ENCODE measurements at regions not wholly inside any gene's neighbourhood (a gene's known extent, or its start where the extent isn't known, plus 50 kb on each side); places are given as distances from the start of the nearest gene placed in this dataset.

DNA sequence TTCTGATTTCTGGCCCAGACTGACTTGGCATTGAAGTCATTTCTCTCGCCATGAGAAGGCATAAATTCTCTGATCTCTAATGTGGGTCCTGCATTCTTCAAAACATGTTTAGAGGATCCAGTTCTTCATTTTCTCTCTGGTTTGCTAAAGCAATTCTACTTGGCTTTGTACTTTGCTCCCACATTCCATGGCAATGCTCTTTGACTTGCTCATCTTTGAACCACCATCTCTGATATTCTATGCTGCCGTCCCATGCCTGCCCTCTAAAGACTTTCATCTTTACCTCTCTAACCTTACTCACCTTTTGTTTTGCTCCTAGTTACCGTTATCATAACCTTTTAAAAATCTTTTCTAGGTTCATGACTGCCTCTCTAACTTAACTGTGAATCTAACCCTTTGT, 366.9 kb downstream of the KIF4B start:
- intact Hi-C loops (cut with DNase I): no loop called here
- no peak for DNase-seq

DNA sequence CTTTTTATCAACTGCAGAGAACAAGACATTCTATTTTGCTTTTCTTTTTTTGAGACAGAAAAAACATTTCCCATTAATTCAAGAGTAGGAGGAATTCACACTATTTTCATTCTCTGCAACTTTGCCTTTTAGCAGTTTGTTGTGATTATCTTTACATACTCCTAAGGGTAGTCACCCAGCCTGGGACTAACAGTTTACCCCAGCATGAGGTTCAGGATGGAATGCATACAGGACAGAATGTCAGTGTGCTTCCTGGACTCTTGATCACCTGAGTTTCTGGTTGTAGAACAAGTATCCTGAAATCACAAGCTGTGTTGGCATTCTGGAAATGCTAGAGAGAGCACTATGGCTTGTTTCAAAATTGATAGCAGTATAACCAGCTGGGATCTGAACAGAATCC, 368.1 kb downstream of the KIF4B start:
- intact Hi-C loops (cut with DNase I): no loop called here
- DNase-seq: no peak

DNA sequence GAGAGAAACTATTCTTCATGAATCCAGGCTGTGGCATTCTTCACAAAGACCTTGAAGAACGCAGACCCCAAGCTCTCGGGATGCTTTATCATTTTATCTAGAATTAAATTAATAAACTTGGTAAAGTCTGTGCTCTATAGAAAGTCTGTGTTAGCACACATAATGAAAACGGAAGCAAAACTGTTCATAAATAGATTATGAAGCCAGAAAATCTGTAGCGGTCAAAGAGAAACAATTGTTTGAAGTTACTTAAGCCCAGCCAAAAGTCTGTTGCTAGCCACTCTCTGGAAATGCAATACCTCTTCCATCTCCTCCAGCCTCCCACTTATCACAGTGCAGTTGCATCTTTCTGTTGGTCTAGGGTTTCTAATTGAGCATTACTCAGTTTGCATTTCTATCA, 375.9 kb downstream of the KIF4B start:
- DNase-seq: no peak
- intact Hi-C loops (cut with DNase I): no loop called here

GRCh38 chr5:155394727-155395126, 381.2 kb downstream of the KIF4B start:
- intact Hi-C loops (cut with DNase I): no loop called here
- DNase-seq: no peak

GRCh38 chr5:155402927-155403640, 389.5 kb downstream of the KIF4B start:
- no peak for DNase-seq
- intact Hi-C loops (cut with DNase I): no loop called here

- intact Hi-C loops (cut with DNase I): no loop called here
Observed at GRCh38 chr5:155406815-155407214, 393.3 kb downstream of the KIF4B start.

GRCh38 chr5:155408465-155408864, 394.9 kb downstream of the KIF4B start:
- no peak for DNase-seq
- intact Hi-C loops (cut with DNase I): no loop called here

More at GRCh38 chr5:155406815-155407214, 393.3 kb downstream of the KIF4B start:
- no peak for DNase-seq

DNA sequence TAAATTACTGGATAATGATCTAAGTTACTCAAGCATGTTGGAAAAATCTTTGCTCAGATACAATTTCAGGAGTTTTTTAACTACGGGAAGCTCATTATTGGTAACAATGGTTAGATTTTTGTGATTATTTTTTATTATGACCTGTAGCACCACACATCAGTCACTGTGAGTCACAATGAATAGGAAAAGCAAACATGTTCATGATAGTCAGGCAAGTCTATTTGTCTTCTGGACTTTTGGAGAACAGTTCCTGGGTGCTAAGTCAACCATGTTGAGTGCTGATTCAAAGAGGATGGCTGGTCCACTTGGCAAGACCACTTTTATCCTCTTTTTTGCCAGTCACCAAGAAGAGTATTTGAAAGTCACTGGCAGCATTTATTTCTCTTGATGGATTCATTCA, 403.2 kb downstream of the KIF4B start:
- intact Hi-C loops (cut with DNase I): no loop called here
- DNase-seq: no peak

GRCh38 chr5:155418960-155419579, 405.5 kb downstream of the KIF4B start:
- intact Hi-C loops (cut with DNase I): no loop called here
- no peak for DNase-seq

DNA sequence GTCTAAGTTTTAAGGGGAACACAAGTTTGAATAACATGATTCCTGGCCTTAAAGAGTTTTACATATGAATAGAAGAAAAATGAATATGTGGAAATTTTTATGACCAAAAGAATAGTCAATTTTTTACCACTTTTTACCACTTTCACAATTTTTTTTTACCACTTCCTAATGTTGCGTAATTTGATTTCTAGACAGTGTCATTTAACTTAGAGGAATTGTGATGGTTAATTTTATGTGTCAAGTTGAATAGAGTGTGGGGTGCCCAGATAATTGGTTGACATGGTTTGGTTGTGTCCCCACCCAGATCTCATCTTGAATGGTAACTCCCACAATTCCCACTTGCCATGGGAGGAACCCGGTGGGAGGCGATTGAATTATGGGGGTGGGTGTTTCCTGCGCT, 416.6 kb downstream of the KIF4B start:
- DNase-seq: no peak
- intact Hi-C loops (cut with DNase I): no loop called here

- intact Hi-C loops (cut with DNase I): no loop called here
- no peak for DNase-seq
Observed at GRCh38 chr5:155434267-155434666, 420.7 kb downstream of the KIF4B start.

GRCh38 chr5:155434681-155435080, 421.1 kb downstream of the KIF4B start:
- intact Hi-C loops (cut with DNase I): no loop called here
- no peak for DNase-seq

- DNase-seq: no peak
- intact Hi-C loops (cut with DNase I): no loop called here
Observed at GRCh38 chr5:155441849-155442248, 428.3 kb downstream of the KIF4B start.

DNA sequence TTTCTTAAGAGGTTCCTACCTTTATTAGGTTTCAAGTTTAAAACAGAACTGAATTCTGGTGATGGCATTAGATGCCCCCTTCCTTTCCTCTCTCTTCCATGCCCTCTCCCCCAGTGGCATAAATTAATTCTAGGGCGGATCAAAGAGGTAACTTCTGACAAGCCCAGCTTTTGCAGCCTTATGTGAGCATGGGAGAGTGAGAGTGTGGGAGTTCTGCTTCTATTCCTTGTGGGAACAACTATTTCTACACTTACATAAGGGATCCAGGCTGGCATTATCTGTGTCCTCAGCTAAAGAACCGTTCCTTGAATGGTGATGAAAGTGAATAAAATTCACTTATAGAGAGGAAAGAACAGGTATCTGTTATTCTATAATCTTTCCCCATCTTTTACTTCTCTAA, 437.6 kb downstream of the KIF4B start:
- intact Hi-C loops (cut with DNase I): no loop called here
- DNase-seq: no peak

GRCh38 chr5:155455791-155456514, 442.4 kb downstream of the KIF4B start:
- peak in 1 of 10 donors; percentile 42 for DNase-seq
- intact Hi-C loops (cut with DNase I): no loop called here

DNA sequence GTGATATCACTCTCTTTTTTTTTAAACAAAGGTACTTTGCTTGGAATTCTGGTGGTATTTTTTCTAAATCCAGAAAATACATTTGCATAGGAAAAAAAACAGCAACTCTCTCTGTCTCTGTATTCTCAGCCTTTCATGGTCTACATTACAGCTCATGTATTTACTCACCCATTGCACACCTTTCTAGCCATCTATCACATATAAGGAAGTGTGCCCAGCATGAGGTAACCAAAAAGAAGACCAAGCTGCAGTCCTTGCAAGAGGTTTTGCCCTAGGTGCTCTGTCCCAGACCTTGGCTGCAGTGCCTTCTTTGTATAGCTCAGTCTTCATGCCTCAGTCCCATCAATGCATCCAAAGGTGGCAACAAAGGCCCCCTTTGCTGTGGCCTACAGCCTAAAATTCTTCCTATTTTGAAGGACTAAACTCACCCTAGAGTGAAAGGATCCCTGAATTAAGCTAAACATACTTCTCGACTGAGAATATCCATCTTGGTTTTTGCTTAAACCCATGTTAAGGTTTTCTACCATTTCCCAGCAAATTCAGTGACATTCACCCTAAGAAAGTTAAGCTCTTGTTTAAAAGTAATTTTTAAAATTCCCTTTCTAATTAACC, 446.4 kb downstream of the KIF4B start:
- no peak for DNase-seq
- intact Hi-C loops (cut with DNase I): no loop called here

GRCh38 chr5:155460501-155460931, 447.0 kb downstream of the KIF4B start:
- DNase-seq: no peak
- intact Hi-C loops (cut with DNase I): no loop called here

DNA sequence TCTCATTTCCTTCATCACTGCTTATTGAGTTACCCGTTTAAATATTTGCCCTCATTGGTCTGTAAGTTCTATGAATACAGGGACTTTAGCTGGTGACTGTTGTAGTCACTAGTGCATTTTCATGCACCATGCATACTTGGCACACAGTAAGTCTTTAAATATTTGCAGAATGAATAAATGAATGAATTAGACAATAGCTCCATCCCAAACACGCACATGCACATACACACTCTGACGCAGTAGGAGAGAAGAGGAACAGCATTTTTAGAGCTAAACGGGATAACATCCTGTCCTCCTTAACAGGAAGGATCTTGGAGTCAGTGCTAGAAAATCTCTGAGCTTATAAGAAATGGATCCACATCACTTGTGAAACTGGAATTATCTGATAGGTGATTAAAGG, 447.7 kb downstream of the KIF4B start:
- intact Hi-C loops (cut with DNase I): no loop called here
- no peak for DNase-seq

DNA sequence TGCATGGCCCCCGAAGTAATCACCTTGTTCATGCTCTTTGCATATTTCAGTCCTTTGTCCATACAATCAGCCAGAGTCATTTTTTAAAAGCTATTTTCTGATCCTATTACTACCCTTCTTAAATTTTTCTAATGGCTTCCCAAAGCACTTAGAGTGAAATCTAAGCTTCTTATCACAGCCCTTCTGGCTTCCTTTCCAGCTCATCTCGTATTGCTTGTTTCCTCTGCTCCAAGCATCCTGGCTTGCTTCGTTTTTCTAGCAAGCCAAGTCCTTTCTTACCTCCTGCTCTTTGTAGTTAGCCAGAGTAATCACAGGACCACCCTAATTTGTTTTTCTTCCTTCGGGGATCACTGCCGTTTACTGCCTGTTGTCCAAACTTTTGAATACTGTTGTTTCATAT, 453.3 kb downstream of the KIF4B start:
- intact Hi-C loops (cut with DNase I): no loop called here
- no peak for DNase-seq

- DNase-seq: no peak
- intact Hi-C loops (cut with DNase I): no loop called here
Observed at GRCh38 chr5:155471027-155471426, 457.5 kb downstream of the KIF4B start.

DNA sequence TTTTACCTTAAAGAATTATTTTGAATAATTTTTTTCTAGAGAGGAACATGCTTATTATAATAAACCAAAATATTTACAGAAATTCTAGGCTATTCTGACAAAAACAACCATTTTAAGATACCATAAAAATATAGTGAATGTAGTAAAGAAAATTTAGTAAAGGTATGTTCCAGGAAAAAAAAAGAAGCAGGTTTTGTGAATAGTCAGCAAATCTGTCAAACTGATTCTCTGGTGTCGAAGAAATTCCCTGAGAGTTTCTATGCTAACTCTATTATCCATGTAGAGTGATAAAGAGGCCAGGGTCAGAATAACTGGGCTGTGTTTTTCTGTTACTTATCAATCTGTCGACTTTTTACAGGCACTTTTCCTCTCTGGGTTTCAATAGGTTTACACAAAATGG, 459.2 kb downstream of the KIF4B start:
- intact Hi-C loops (cut with DNase I): no loop called here
- DNase-seq: no peak
